Heart left ventricle (tissue), 16 donors: ENCODE measurements at regions not wholly inside any gene's neighbourhood (a gene's known extent, or its start where the extent isn't known, plus 50 kb on each side); places are given as distances from the start of the nearest gene placed in this dataset.

Experiments used
- ATAC-seq, 4 donors: fragments of 200-7000 bp; cut with Tn5 transposase; one replicate each; pipeline ENCODE4 v1.9.1; 2020 to 2022; ENCODE audit warnings: moderate library complexity in 4 of 4, mild to moderate bottlenecking in 3 of 4, moderate number of reproducible peaks in 1 of 4
- DNase-seq, 5 donors: peaks; one replicate each; pipeline ENCODE4 v3.0.0-alpha.2; 2020
- H3K27ac ChIP-seq, 12 donors: fragments of 200-600 bp; sonication (generic) in 4 of 12; one replicate each; pipeline versions ENCODE4 v1.5.0 to v1.8.0; 2016 to 2022; ENCODE audit warnings: mild to moderate bottlenecking in 2 of 12
- H3K27me3 ChIP-seq, 9 donors: fragments of 200-600 bp; sonication (generic) in 2 of 9; one replicate each; pipeline versions ENCODE4 v1.5.1 to v1.8.0; 2016 to 2022; ENCODE audit warnings: mild to moderate bottlenecking in 3 of 9
- H3K36me3 ChIP-seq, 9 donors: fragments of 200-600 bp; sonication (generic) in 2 of 9; one replicate each; pipeline versions ENCODE4 v1.5.0 to v1.8.0; 2018 to 2022; ENCODE audit warnings: mild to moderate bottlenecking in 2 of 9
- H3K4me1 ChIP-seq, 12 donors: fragments of 200-600 bp; sonication (generic) in 4 of 12; one replicate each; pipeline versions ENCODE4 v1.5.0 to v1.8.0; 2016 to 2022; ENCODE audit warnings: mild to moderate bottlenecking in 3 of 12
- H3K4me3 ChIP-seq, 12 donors: fragments of 200-600 bp; sonication (generic) in 4 of 12; one replicate each; pipeline versions ENCODE4 v1.5.0 to v1.8.0; 2017 to 2022; ENCODE audit warnings: mild to moderate bottlenecking in 9 of 12, moderate library complexity in 4 of 12
- H3K9me3 ChIP-seq, 12 donors: fragments of 200-600 bp; sonication (generic) in 4 of 12; one replicate each; pipeline versions ENCODE4 v1.5.0 to v1.8.0; 2016 to 2022; ENCODE audit warnings: mild to moderate bottlenecking in 1 of 12
- POLR2A ChIP-seq, 2 donors: fragments of 450-650 bp; IDR thresholded peaks; one replicate each; pipeline ENCODE4 v1.6.1; 2017; ENCODE audit warnings: antibody characterized with exemption in 2 of 2, mild to moderate bottlenecking in 2 of 2, moderate library complexity in 2 of 2
- WGBS, 4 donors: extraction: QIAGEN DNeasy Blood & Tissue Kit in 2 of 4; methylation state at CpG; one replicate each; pipeline versions ENCODE4 v1.1.5 to v1.1.7; 2013 to 2018; 5-methylcytosine and 5-hydroxymethylcytosine counted together
- intact Hi-C, 10 donors: fragments of 100-400 bp; cut with DNase I; formaldehyde crosslinking; loops; one replicate each; pipeline versions ENCODE4 v1.11.1 to v1.14.2; 2022
- TF ChIP-seq, protein P1 (sequence below), 12 donors: fragments of 200-600 bp; sonication (generic) in 4 of 12; IDR thresholded peaks; one replicate each; pipeline versions ENCODE4 v1.5.0 to v1.8.0; 2018 to 2022; ENCODE audit warnings: antibody characterized with exemption in 12 of 12, mild to moderate bottlenecking in 5 of 12
- donor health status: ischemic (EF 13 %, LVEDD 7.1; RV severe dilation, severe dysfunction).
- donor health status: healthy with polysubstance abuse.
- donor health status: DM: no; HTN: yes; CAD: no.
- donor health status: DM: no; HTN: no; CAD: no.
- donor health status: ischemic (EF 25% LVEDD 6.9; RV normal size, moderate dysfunction).
- donor health status: ischemic (EF 25% LVEDD 5.7; RV mildly dilated, moderate dysfunction).
- donor health status: healthy.
- donor health status: DM: yes; HTN: yes; CAD: no.
- donor health status: ischemic (EF 35%, LVEDD 5.7; RV mildly dilated, moderate dysfunction).
- donor health status: nonischemic (EF 11% LVEDD 7.7; RV severe dilation, severe dysfunction).
- donor health status: DM: yes; HTN: yes; CAD: no.
- donor health status: PGD.
- donor health status: ischemic (EF 29% LVEDD 5.4; RV normal size, mild dysfunction).
- donor health status: nonischemic (EF 23%, LVEDD 6.1; RV moderate dilation, normal function).

DNA sequence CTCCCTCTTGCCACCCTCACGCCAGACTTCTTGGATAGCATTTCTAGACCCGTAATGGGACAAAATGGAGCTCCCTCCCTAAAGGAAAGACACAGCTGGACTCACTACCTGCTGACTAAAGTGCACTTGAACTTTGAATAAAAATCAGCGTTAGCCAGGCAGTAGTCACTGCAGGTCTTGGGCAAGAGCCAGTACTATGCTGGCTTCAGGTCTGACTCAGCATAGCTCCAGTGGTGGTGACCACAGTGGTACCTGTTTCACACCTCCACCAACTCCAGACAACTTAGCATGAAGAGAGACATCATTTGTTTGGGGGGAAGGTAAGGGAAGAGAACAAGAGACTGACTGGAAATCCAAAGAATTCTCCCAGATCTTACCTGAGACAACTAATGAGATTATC is 906.8 kb downstream of the GRIK2 start:
- DNase-seq: no peak
- ATAC-seq: no peak
- Histone ChIP-seq H3K36me3 (no peaks in the 10 kb centered on the region), H3K4me3 (no peak overlapping the region), H3K27me3 (no peaks in the 10 kb centered on the region), H3K9me3 (peaks cover 0 to 12% (median 0%) of the 10 kb centered on the region in 12 donors), H3K27ac (no peak overlapping the region), H3K4me1 (no peaks in the 10 kb centered on the region)
- intact Hi-C loops: no loop called here
- WGBS, 4 donors: 69 to 80% (median 73%) methylated on average over 3 of the region's 3 CpGs
- TF ChIP-seq, protein P1, sequence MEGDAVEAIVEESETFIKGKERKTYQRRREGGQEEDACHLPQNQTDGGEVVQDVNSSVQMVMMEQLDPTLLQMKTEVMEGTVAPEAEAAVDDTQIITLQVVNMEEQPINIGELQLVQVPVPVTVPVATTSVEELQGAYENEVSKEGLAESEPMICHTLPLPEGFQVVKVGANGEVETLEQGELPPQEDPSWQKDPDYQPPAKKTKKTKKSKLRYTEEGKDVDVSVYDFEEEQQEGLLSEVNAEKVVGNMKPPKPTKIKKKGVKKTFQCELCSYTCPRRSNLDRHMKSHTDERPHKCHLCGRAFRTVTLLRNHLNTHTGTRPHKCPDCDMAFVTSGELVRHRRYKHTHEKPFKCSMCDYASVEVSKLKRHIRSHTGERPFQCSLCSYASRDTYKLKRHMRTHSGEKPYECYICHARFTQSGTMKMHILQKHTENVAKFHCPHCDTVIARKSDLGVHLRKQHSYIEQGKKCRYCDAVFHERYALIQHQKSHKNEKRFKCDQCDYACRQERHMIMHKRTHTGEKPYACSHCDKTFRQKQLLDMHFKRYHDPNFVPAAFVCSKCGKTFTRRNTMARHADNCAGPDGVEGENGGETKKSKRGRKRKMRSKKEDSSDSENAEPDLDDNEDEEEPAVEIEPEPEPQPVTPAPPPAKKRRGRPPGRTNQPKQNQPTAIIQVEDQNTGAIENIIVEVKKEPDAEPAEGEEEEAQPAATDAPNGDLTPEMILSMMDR (IDR thresholded peaks at IDR 0.05): no peak
- no peak for TF ChIP-seq POLR2A (IDR thresholded peaks at IDR 0.05)

- H3K27me3 ChIP-seq: no peaks in the 10 kb centered on the region
- H3K4me3 ChIP-seq: no peak overlapping the region
- DNase-seq: no peak
- H3K4me1 ChIP-seq: no peaks in the 10 kb centered on the region
- ATAC-seq: no peak
- H3K27ac ChIP-seq: no peak overlapping the region
- intact Hi-C loops: no loop called here
- no peaks in the 10 kb centered on the region for H3K36me3 ChIP-seq
- TF ChIP-seq, protein P1 (IDR thresholded peaks at IDR 0.05): no peak
- TF ChIP-seq POLR2A (IDR thresholded peaks at IDR 0.05): no peak
- peaks cover 0 to 4% (median 0%) of the 10 kb centered on the region in 12 donors for H3K9me3 ChIP-seq
Observed at GRCh38 chr6:102298051-102298450, 904.5 kb downstream of the GRIK2 start.
